Keratinocyte (primary cell): ENCODE measurements at regions not wholly inside any gene's neighbourhood (a gene's known extent, or its start where the extent isn't known, plus 50 kb on each side); places are given as distances from the start of the nearest gene placed in this dataset.

Source experiments
- EZH2 ChIP-seq: IDR thresholded peaks from one replicate; pipeline ENCODE4 v1.6.1; 2012; ENCODE audit warnings: inconsistent platforms, mild to moderate bottlenecking, low read length, moderate library complexity
- TF ChIP-seq, protein P1 (sequence below), 3 experiments: IDR thresholded peaks in 1 of 3; conservative IDR thresholded peaks in 1 of 3; optimal IDR thresholded peaks in 1 of 3; 2 replicates in 2 of 3; 3 replicates in 1 of 3; pipeline versions ENCODE3 to v1.5.1; 2011; ENCODE audit warnings: low read length in 3 of 3, mild to moderate bottlenecking in 3 of 3, moderate library complexity in 2 of 3, control low read depth in 1 of 3, inconsistent platforms in 1 of 3; ENCODE audit not compliant: insufficient read depth in 2 of 3; ENCODE audit errors: extremely low read depth in 1 of 3

DNA sequence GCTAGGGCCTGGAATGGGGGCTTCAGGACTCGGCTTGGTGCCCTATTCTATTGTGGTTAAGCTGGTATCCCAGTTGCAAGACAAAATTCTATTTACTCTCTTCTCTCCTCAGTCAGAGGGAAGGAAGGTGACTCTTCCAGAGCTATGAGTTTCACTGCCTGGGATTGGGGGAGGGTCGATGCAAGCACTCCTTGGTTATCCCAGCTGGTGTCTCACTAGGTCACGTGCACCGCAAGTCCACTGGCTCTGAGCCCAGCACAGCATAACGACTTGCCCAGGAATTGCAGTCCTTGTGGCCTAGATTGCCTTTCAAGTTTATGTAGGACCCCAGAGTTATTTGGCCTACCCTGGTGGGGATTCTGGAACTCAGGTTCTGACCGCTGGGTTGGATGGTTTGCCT lies 958.8 kb downstream of the IGSF11 start:
- TF ChIP-seq, protein P1, sequence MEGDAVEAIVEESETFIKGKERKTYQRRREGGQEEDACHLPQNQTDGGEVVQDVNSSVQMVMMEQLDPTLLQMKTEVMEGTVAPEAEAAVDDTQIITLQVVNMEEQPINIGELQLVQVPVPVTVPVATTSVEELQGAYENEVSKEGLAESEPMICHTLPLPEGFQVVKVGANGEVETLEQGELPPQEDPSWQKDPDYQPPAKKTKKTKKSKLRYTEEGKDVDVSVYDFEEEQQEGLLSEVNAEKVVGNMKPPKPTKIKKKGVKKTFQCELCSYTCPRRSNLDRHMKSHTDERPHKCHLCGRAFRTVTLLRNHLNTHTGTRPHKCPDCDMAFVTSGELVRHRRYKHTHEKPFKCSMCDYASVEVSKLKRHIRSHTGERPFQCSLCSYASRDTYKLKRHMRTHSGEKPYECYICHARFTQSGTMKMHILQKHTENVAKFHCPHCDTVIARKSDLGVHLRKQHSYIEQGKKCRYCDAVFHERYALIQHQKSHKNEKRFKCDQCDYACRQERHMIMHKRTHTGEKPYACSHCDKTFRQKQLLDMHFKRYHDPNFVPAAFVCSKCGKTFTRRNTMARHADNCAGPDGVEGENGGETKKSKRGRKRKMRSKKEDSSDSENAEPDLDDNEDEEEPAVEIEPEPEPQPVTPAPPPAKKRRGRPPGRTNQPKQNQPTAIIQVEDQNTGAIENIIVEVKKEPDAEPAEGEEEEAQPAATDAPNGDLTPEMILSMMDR (optimal IDR thresholded peaks at IDR 0.05 in 1 of 3, IDR thresholded peaks at IDR 0.05 in 1 of 3, conservative IDR thresholded peaks at IDR 0.05 in 1 of 3; ENCODE audit: extremely low read depth in 1 of 3, insufficient read depth in 2 of 3, low read length in 3 of 3), result no peak
- TF ChIP-seq EZH2, result no peak
